ENCODE measurements at regions not wholly inside any gene's neighbourhood (a gene's known extent, or its start where the extent isn't known, plus 50 kb on each side); places are given as distances from the start of the nearest gene placed in this dataset.

GRCh38 chr10:91022390-91022789 is 101.5 kb upstream of the ANKRD1 start:
- TF ChIP-seq TAF1 (IDR thresholded peaks at IDR 0.05; ENCODE audit: low read depth) (no peak), NFIC (IDR thresholded peaks at IDR 0.05) (no peak), TEAD4 (IDR thresholded peaks at IDR 0.05) (no peak), EGR1 (IDR thresholded peaks at IDR 0.05) (no peak), EP300 (IDR thresholded peaks at IDR 0.05; ENCODE audit: borderline replicate concordance) (no peak), REST (IDR thresholded peaks at IDR 0.05; ENCODE audit: low read depth) (no peak), MAX (IDR thresholded peaks at IDR 0.05) (no peak), YY1 (IDR thresholded peaks at IDR 0.05; ENCODE audit: low read depth) (no peak)

GRCh38 chr10:91022924-91023699 is 102.2 kb upstream of the ANKRD1 start:
- TF ChIP-seq TEAD4 (IDR thresholded peaks at IDR 0.05) (no peak), USF1 (IDR thresholded peaks at IDR 0.05) (no peak)

- TF ChIP-seq FOXM1 (IDR thresholded peaks at IDR 0.05; ENCODE audit: borderline replicate concordance, low read depth) (no peak), USF1 (IDR thresholded peaks at IDR 0.05) (no peak), CREB1 (IDR thresholded peaks at IDR 0.05; ENCODE audit: low read depth) (no peak), EP300 (IDR thresholded peaks at IDR 0.05; ENCODE audit: borderline replicate concordance) (no peak), CEBPB (IDR thresholded peaks at IDR 0.05) (no peak), RAD21 (IDR thresholded peaks at IDR 0.05; ENCODE audit: low read depth) (no peak), NFIC (IDR thresholded peaks at IDR 0.05) (no peak), TEAD4 (IDR thresholded peaks at IDR 0.05) (no peak), REST (IDR thresholded peaks at IDR 0.05; ENCODE audit: low read depth) (no peak), MAX (IDR thresholded peaks at IDR 0.05) (no peak), TCF12 (IDR thresholded peaks at IDR 0.05; ENCODE audit: low read depth) (no peak), TAF1 (IDR thresholded peaks at IDR 0.05; ENCODE audit: low read depth) (no peak), EGR1 (IDR thresholded peaks at IDR 0.05) (no peak), ZBTB7A (IDR thresholded peaks at IDR 0.05; ENCODE audit: low read depth) (no peak), YY1 (IDR thresholded peaks at IDR 0.05; ENCODE audit: low read depth) (no peak)
Measured at GRCh38 chr10:91023700-91024398, 103.0 kb upstream of the ANKRD1 start.

GRCh38 chr10:91024541-91024940 is 103.7 kb upstream of the ANKRD1 start:
- TF ChIP-seq NFIC (IDR thresholded peaks at IDR 0.05) (no peak), ZBTB7A (IDR thresholded peaks at IDR 0.05; ENCODE audit: low read depth) (no peak), TEAD4 (IDR thresholded peaks at IDR 0.05) (no peak), EP300 (IDR thresholded peaks at IDR 0.05; ENCODE audit: borderline replicate concordance) (no peak), TCF12 (IDR thresholded peaks at IDR 0.05; ENCODE audit: low read depth) (no peak), TAF1 (IDR thresholded peaks at IDR 0.05; ENCODE audit: low read depth) (no peak), FOXM1 (IDR thresholded peaks at IDR 0.05; ENCODE audit: borderline replicate concordance, low read depth) (no peak), USF1 (IDR thresholded peaks at IDR 0.05) (no peak), REST (IDR thresholded peaks at IDR 0.05; ENCODE audit: low read depth) (no peak), RAD21 (IDR thresholded peaks at IDR 0.05; ENCODE audit: low read depth) (no peak), MAX (IDR thresholded peaks at IDR 0.05) (no peak), CEBPB (IDR thresholded peaks at IDR 0.05) (no peak), CREB1 (IDR thresholded peaks at IDR 0.05; ENCODE audit: low read depth) (no peak)
